ENCODE measurements at regions not wholly inside any gene's neighbourhood (a gene's known extent, or its start where the extent isn't known, plus 50 kb on each side); places are given as distances from the start of the nearest gene placed in this dataset.

GRCh38 chr2:228707846-228708245 lies 526.4 kb upstream of the SPHKAP start:
- no peak for DNase-seq (ENCODE audit: low spot score)
- TF ChIP-seq CTCF (IDR thresholded peaks at IDR 0.05; ENCODE audit: extremely low read depth, insufficient read depth, missing control alignments) = no peak
- in situ Hi-C loops (cut with MboI; ENCODE audit: low pct_unique_long_range_greater_than_20kb, low sequenced_read_pairs, unreplicated experiment) = no loop called here

GRCh38 chr2:228705318-228705717 lies 523.8 kb upstream of the SPHKAP start:
- in situ Hi-C loops (cut with MboI; ENCODE audit: low pct_unique_long_range_greater_than_20kb, low sequenced_read_pairs, unreplicated experiment) = no loop called here
- no peak for DNase-seq (ENCODE audit: low spot score)
- TF ChIP-seq CTCF (IDR thresholded peaks at IDR 0.05; ENCODE audit: extremely low read depth, insufficient read depth, missing control alignments) = no peak

GRCh38 chr2:228703152-228703551 lies 521.7 kb upstream of the SPHKAP start:
- in situ Hi-C loops (cut with MboI; ENCODE audit: low pct_unique_long_range_greater_than_20kb, low sequenced_read_pairs, unreplicated experiment) = no loop called here
- no peak for TF ChIP-seq CTCF (IDR thresholded peaks at IDR 0.05; ENCODE audit: extremely low read depth, insufficient read depth, missing control alignments)
- no peak for DNase-seq (ENCODE audit: low spot score)

GRCh38 chr2:228701506-228701905 lies 520.0 kb upstream of the SPHKAP start:
- in situ Hi-C loops (cut with MboI; ENCODE audit: low pct_unique_long_range_greater_than_20kb, low sequenced_read_pairs, unreplicated experiment) = no loop called here
- no peak for DNase-seq (ENCODE audit: low spot score)
- TF ChIP-seq CTCF (IDR thresholded peaks at IDR 0.05; ENCODE audit: extremely low read depth, insufficient read depth, missing control alignments) = no peak

GRCh38 chr2:228700638-228701037 lies 519.2 kb upstream of the SPHKAP start:
- no peak for TF ChIP-seq CTCF (IDR thresholded peaks at IDR 0.05; ENCODE audit: extremely low read depth, insufficient read depth, missing control alignments)
- no peak for DNase-seq (ENCODE audit: low spot score)
- in situ Hi-C loops (cut with MboI; ENCODE audit: low pct_unique_long_range_greater_than_20kb, low sequenced_read_pairs, unreplicated experiment) = no loop called here

GRCh38 chr2:228699888-228700287 lies 518.4 kb upstream of the SPHKAP start:
- in situ Hi-C loops (cut with MboI; ENCODE audit: low pct_unique_long_range_greater_than_20kb, low sequenced_read_pairs, unreplicated experiment) = no loop called here
- DNase-seq (ENCODE audit: low spot score) = no peak
- TF ChIP-seq CTCF (IDR thresholded peaks at IDR 0.05; ENCODE audit: extremely low read depth, insufficient read depth, missing control alignments) = no peak

- in situ Hi-C loops (cut with MboI; ENCODE audit: low pct_unique_long_range_greater_than_20kb, low sequenced_read_pairs, unreplicated experiment) = no loop called here
- TF ChIP-seq CTCF (IDR thresholded peaks at IDR 0.05; ENCODE audit: extremely low read depth, insufficient read depth, missing control alignments) = no peak
- DNase-seq (ENCODE audit: low spot score) = no peak
Observed at GRCh38 chr2:228699400-228699799, 517.9 kb upstream of the SPHKAP start.

All from GM13977 (cell line).